NB4 (cell line): ENCODE measurements at regions not wholly inside any gene's neighbourhood (a gene's known extent, or its start where the extent isn't known, plus 50 kb on each side); places are given as distances from the start of the nearest gene placed in this dataset.
"Not testable (repeated sequence)": the region's sequence is repeated elsewhere in the genome, so short reads cannot be mapped to it uniquely, and the experiment has no call there.

Experiments
- DNase-seq: peaks from one replicate; pipeline ENCODE4 v3.0.0; 2010; ENCODE audit warnings: low read depth
- H3K4me3 ChIP-seq: one replicate; pipeline ENCODE4 v1.5.1; 2011; ENCODE audit warnings: mild to moderate bottlenecking, low read depth, low read length, moderate library complexity
- CTCF ChIP-seq: IDR thresholded peaks from one replicate; pipeline ENCODE4 v1.5.1; 2012; ENCODE audit warnings: low read depth, low read length
- MAX ChIP-seq: IDR thresholded peaks from 2 replicates; pipeline ENCODE4 v1.6.1; 2011; ENCODE audit warnings: low read depth, low read length
- MYC ChIP-seq: IDR thresholded peaks from 2 replicates; pipeline ENCODE4 v1.6.1; 2011; ENCODE audit warnings: low read depth, low read length
- POLR2A ChIP-seq: IDR thresholded peaks from 2 replicates; pipeline ENCODE4 v1.6.1; 2011; ENCODE audit warnings: mild to moderate bottlenecking; ENCODE audit not compliant: insufficient read length; ENCODE audit errors: extremely low read depth

GRCh38 chr7:131995324-131995723 is 438.9 kb upstream of the PODXL start:
- H3K4me3 ChIP-seq, result no peak overlapping the region
- TF ChIP-seq MAX, result no peak
- no peak for DNase-seq

GRCh38 chr7:131981069-131981468 is 424.6 kb upstream of the PODXL start:
- not testable (repeated sequence) for DNase-seq, H3K4me3 ChIP-seq

GRCh38 chr7:131978118-131978517 is 421.7 kb upstream of the PODXL start:
- not testable (repeated sequence) for DNase-seq, H3K4me3 ChIP-seq

- DNase-seq, result no peak
- TF ChIP-seq CTCF (no peak), POLR2A (no peak), MYC (no peak), MAX (no peak)
- no peak overlapping the region for H3K4me3 ChIP-seq
Observed at GRCh38 chr7:131976411-131976810, 420.0 kb upstream of the PODXL start.

- no peak for DNase-seq
- H3K4me3 ChIP-seq, result no peak overlapping the region
- TF ChIP-seq POLR2A (no peak), MYC (no peak), MAX (no peak), CTCF (no peak)
Observed at GRCh38 chr7:131974671-131975070, 418.2 kb upstream of the PODXL start.

- DNase-seq, result no peak
- TF ChIP-seq CTCF (no peak), MYC (no peak), POLR2A (no peak)
- no peak overlapping the region for H3K4me3 ChIP-seq
Observed at GRCh38 chr7:131972251-131972650, 415.8 kb upstream of the PODXL start.

- peak; percentile 18 for DNase-seq
- TF ChIP-seq MYC (no peak), MAX (no peak), CTCF (no peak), POLR2A (no peak)
- H3K4me3 ChIP-seq, result no peak overlapping the region
Observed at GRCh38 chr7:131970602-131971001, 414.2 kb upstream of the PODXL start.

GRCh38 chr7:131969560-131969959 is 413.1 kb upstream of the PODXL start:
- TF ChIP-seq MYC (no peak), POLR2A (no peak), MAX (no peak), CTCF (no peak)
- no peak overlapping the region for H3K4me3 ChIP-seq
- DNase-seq, result no peak
